GM12872 (cell line): ENCODE measurements at regions not wholly inside any gene's neighbourhood (a gene's known extent, or its start where the extent isn't known, plus 50 kb on each side); places are given as distances from the start of the nearest gene placed in this dataset.

ENCODE experiments used
- CTCF ChIP-seq: IDR thresholded peaks from 3 replicates; pipeline ENCODE4 v1.5.1; 2011; ENCODE audit warnings: low read depth, mild to moderate bottlenecking, low read length, moderate library complexity; ENCODE audit not compliant: insufficient read depth

- no peak for TF ChIP-seq CTCF
These were observed 321.1 kb downstream of the SOX9 start for GRCh38 chr17:72441909-72442308.

- TF ChIP-seq CTCF: no peak
These were observed 323.8 kb downstream of the SOX9 start for GRCh38 chr17:72444517-72445054.

- no peak for TF ChIP-seq CTCF
These were observed 324.5 kb downstream of the SOX9 start for GRCh38 chr17:72445055-72445991.

GRCh38 chr17:72446118-72446517 lies 325.3 kb downstream of the SOX9 start:
- TF ChIP-seq CTCF: no peak

- no peak for TF ChIP-seq CTCF
These were observed 325.9 kb downstream of the SOX9 start for GRCh38 chr17:72446525-72447250.

- TF ChIP-seq CTCF: no peak
These were observed 326.4 kb downstream of the SOX9 start for GRCh38 chr17:72447251-72447640.

- TF ChIP-seq CTCF: no peak
These were observed 327.2 kb downstream of the SOX9 start for GRCh38 chr17:72448019-72448418.
